Spleen (tissue), 11 donors: ENCODE measurements at regions not wholly inside any gene's neighbourhood (a gene's known extent, or its start where the extent isn't known, plus 50 kb on each side); places are given as distances from the start of the nearest gene placed in this dataset.
"Not testable (repeated sequence)": the region's sequence is repeated elsewhere in the genome, so short reads cannot be mapped to it uniquely, and the experiment has no call there.

Experiments used
- DNase-seq: peaks from one replicate; pipeline ENCODE4 v3.0.0-alpha.2; 2020
- H3K27ac ChIP-seq, 8 donors: fragments of 200-600 bp; sonication (generic) in 7 of 8; 1 replicate in 4 of 8; 2 replicates in 4 of 8; pipeline versions ENCODE4 v1.5.0 to v1.8.0; 2016 to 2021; ENCODE audit warnings: inconsistent platforms in 4 of 8, mild to moderate bottlenecking in 4 of 8, moderate library complexity in 1 of 8
- H3K27me3 ChIP-seq, 7 donors: fragments of 200-600 bp; sonication (generic) in 6 of 7; replicated peaks in 1 of 7; 1 replicate in 4 of 7; 2 replicates in 3 of 7; pipeline versions ENCODE4 v1.5.0 to v1.8.0; 2016 to 2021; ENCODE audit warnings: inconsistent platforms in 3 of 7, mild to moderate bottlenecking in 1 of 7
- H3K36me3 ChIP-seq, 6 donors: fragments of 200-600 bp; sonication (generic) in 5 of 6; 1 replicate in 4 of 6; 2 replicates in 2 of 6; pipeline versions ENCODE4 v1.5.0 to v1.8.0; 2016 to 2021; ENCODE audit warnings: inconsistent platforms in 2 of 6
- H3K4me1 ChIP-seq, 6 donors: fragments of 200-600 bp; sonication (generic) in 5 of 6; 1 replicate in 3 of 6; 2 replicates in 3 of 6; pipeline versions ENCODE4 v1.5.0 to v1.8.0; 2016 to 2021; ENCODE audit warnings: inconsistent platforms in 3 of 6
- H3K4me3 ChIP-seq, 8 donors: fragments of 200-600 bp; sonication (generic) in 7 of 8; 1 replicate in 4 of 8; 2 replicates in 4 of 8; pipeline versions ENCODE4 v1.5.0 to v1.8.0; 2016 to 2021; ENCODE audit warnings: inconsistent platforms in 4 of 8, mild to moderate bottlenecking in 4 of 8, moderate library complexity in 2 of 8
- H3K9me3 ChIP-seq, 8 donors: fragments of 200-600 bp; sonication (generic) in 7 of 8; 1 replicate in 4 of 8; 2 replicates in 4 of 8; pipeline versions ENCODE4 v1.5.0 to v1.8.0; 2016 to 2021; ENCODE audit warnings: inconsistent platforms in 4 of 8
- POLR2A ChIP-seq, 3 donors: fragments of 450-650 bp; IDR thresholded peaks; one replicate each; pipeline ENCODE4 v1.5.1; 2017; ENCODE audit warnings: antibody characterized with exemption in 3 of 3, mild to moderate bottlenecking in 1 of 3
- POLR2AphosphoS5 ChIP-seq, 3 donors: sonication (generic); formaldehyde crosslinking; IDR thresholded peaks; one replicate each; pipeline ENCODE4 v1.5.1; 2017; ENCODE audit warnings: antibody characterized with exemption in 3 of 3
- WGBS, 5 donors: extraction: QIAGEN DNeasy Blood & Tissue Kit in 3 of 5; methylation state at CpG; one replicate each; pipeline versions ENCODE4 v1.1.5 to v1.1.7; 2013 to 2018; 5-methylcytosine and 5-hydroxymethylcytosine counted together
- intact Hi-C: fragments of 100-400 bp; cut with DNase I; formaldehyde crosslinking; loops from one replicate; pipeline ENCODE4 v1.15.0; 2023; ENCODE audit warnings: low total_unique reads
- TF ChIP-seq, protein P1 (sequence below), 11 experiments: fragments of 200-600 bp in 7 of 11; fragments of 450-650 bp in 4 of 11; sonication (generic) in 4 of 11; IDR thresholded peaks in 8 of 11; conservative IDR thresholded peaks in 3 of 11; 1 replicate in 7 of 11; 2 replicates in 4 of 11; pipeline versions ENCODE4 v1.4.0 to v1.8.0; 2016 to 2021; ENCODE audit warnings: antibody characterized with exemption in 11 of 11, inconsistent platforms in 4 of 11, mild to moderate bottlenecking in 1 of 11
- donor health status: healthy with polysubstance abuse.
- donor health status: DM: no; HTN: no; CAD: no; lungs with moderate emphysema.
- donor health status: DM: no; HTN: no; CAD: no.
- donor health status: Bipolar disorder and iron deficiency.
- donor health status: healthy.
- donor health status: DM: no; HTN: no; CAD: no.
- donor health status: DM: yes; HTN: yes; CAD: no.

- TF ChIP-seq, protein P1, sequence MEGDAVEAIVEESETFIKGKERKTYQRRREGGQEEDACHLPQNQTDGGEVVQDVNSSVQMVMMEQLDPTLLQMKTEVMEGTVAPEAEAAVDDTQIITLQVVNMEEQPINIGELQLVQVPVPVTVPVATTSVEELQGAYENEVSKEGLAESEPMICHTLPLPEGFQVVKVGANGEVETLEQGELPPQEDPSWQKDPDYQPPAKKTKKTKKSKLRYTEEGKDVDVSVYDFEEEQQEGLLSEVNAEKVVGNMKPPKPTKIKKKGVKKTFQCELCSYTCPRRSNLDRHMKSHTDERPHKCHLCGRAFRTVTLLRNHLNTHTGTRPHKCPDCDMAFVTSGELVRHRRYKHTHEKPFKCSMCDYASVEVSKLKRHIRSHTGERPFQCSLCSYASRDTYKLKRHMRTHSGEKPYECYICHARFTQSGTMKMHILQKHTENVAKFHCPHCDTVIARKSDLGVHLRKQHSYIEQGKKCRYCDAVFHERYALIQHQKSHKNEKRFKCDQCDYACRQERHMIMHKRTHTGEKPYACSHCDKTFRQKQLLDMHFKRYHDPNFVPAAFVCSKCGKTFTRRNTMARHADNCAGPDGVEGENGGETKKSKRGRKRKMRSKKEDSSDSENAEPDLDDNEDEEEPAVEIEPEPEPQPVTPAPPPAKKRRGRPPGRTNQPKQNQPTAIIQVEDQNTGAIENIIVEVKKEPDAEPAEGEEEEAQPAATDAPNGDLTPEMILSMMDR (IDR thresholded peaks at IDR 0.05 in 8 of 11, conservative IDR thresholded peaks at IDR 0.05 in 3 of 11): no peak
- no peak for TF ChIP-seq POLR2AphosphoS5 (IDR thresholded peaks at IDR 0.05)
- TF ChIP-seq POLR2A (IDR thresholded peaks at IDR 0.05): no peak
- H3K36me3 ChIP-seq: no peaks in the 10 kb centered on the region
- no peak for DNase-seq
- H3K4me3 ChIP-seq: no peak overlapping the region
- no peaks in the 10 kb centered on the region for H3K27me3 ChIP-seq
- no peaks in the 10 kb centered on the region for H3K9me3 ChIP-seq
- WGBS, 5 donors: 22 to 33% (median 27%) methylated on average over 3 of the region's 3 CpGs
- H3K27ac ChIP-seq: no peak overlapping the region
- intact Hi-C loops: no loop called here
- no peaks in the 10 kb centered on the region for H3K4me1 ChIP-seq
Observed at GRCh38 chr7:83819911-83820310, 171.0 kb upstream of the SEMA3E start.

DNA sequence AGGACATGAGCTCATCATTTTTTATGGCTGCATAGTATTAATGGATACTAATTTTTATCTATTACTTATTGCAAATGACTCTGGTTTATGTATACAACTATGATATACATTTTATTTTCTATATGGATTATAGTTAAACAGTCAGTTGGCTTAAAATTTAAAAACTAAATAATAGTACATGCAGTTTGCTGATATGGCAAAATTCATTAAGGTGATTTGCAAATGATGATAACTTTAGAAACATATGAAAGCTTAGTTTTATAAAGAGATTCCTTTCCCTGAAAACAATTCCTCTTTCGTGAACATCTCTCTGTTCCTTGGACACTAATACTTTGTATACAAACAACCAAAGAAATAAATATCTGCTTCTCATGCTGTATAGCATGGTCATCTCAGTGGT lies 165.5 kb upstream of the SEMA3E start:
- no peaks in the 10 kb centered on the region for H3K4me1 ChIP-seq
- DNase-seq: no peak
- intact Hi-C loops: no loop called here
- H3K27me3 ChIP-seq: no peaks in the 10 kb centered on the region
- H3K9me3 ChIP-seq: peaks cover 0 to 16% (median 7%) of the 10 kb centered on the region in 8 donors
- H3K36me3 ChIP-seq: no peaks in the 10 kb centered on the region
- H3K27ac ChIP-seq: no peak overlapping the region
- TF ChIP-seq POLR2A (IDR thresholded peaks at IDR 0.05) (no peak), POLR2AphosphoS5 (IDR thresholded peaks at IDR 0.05) (no peak)
- TF ChIP-seq, protein P1 (IDR thresholded peaks at IDR 0.05 in 8 of 11, conservative IDR thresholded peaks at IDR 0.05 in 3 of 11): no peak
- 69 to 92% (median 87%) methylated on average over 1 of the region's 1 CpG for WGBS, 5 donors
- H3K4me3 ChIP-seq: no peak overlapping the region

GRCh38 chr7:83812563-83812962 lies 163.6 kb upstream of the SEMA3E start:
- H3K27ac ChIP-seq, DNase-seq, H3K4me1 ChIP-seq, intact Hi-C loops, H3K36me3 ChIP-seq, H3K27me3 ChIP-seq, H3K4me3 ChIP-seq: not testable (repeated sequence)
- 65 to 85% (median 78%) methylated on average over 2 of the region's 2 CpGs for WGBS, 5 donors
- H3K9me3 ChIP-seq: peaks cover 0 to 16% (median 7%) of the 10 kb centered on the region in 8 donors

GRCh38 chr7:83808982-83809381 lies 160.0 kb upstream of the SEMA3E start:
- H3K36me3 ChIP-seq: no peaks in the 10 kb centered on the region
- no peak for DNase-seq
- TF ChIP-seq POLR2AphosphoS5 (IDR thresholded peaks at IDR 0.05) (no peak), POLR2A (IDR thresholded peaks at IDR 0.05) (no peak)
- TF ChIP-seq, protein P1 (IDR thresholded peaks at IDR 0.05 in 8 of 11, conservative IDR thresholded peaks at IDR 0.05 in 3 of 11): no peak
- H3K9me3 ChIP-seq: peaks cover 0 to 16% (median 6%) of the 10 kb centered on the region in 8 donors
- WGBS, 5 donors: 75 to 87% (median 79%) methylated on average over 2 of the region's 2 CpGs
- H3K4me3 ChIP-seq: no peak overlapping the region
- no peaks in the 10 kb centered on the region for H3K27me3 ChIP-seq
- intact Hi-C loops: no loop called here
- H3K4me1 ChIP-seq: no peaks in the 10 kb centered on the region
- no peak overlapping the region for H3K27ac ChIP-seq

DNA sequence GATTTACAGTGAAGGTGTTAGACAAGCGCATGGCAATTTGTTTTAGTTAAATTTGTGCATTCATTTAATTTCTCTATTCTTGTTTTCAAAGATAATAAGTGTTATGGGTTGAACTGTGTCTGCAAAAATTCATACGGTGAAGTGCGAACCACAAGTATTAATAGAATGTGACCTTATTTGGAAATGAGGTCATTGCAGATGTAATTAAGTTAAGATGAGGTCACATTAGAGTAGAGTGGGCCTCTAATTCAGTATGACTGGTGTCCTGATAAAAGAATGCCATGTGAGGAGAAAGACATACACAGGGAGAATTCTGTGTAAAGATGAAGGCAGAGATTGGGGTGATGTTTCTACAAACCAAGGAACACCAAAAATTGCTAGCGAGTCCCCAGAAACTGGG lies 158.8 kb upstream of the SEMA3E start:
- intact Hi-C loops: no loop called here
- 65 to 79% (median 66%) methylated on average over 4 of the region's 4 CpGs for WGBS, 5 donors

More for the DNA sequence above, 158.8 kb upstream of the SEMA3E start:
- peaks cover 0 to 17% (median 5%) of the 10 kb centered on the region in 8 donors for H3K9me3 ChIP-seq
- TF ChIP-seq, protein P1 (IDR thresholded peaks at IDR 0.05 in 8 of 11, conservative IDR thresholded peaks at IDR 0.05 in 3 of 11): no peak
- no peak for TF ChIP-seq POLR2AphosphoS5 (IDR thresholded peaks at IDR 0.05)
- TF ChIP-seq POLR2A (IDR thresholded peaks at IDR 0.05): no peak
- H3K27me3 ChIP-seq: no peaks in the 10 kb centered on the region
- no peak overlapping the region for H3K4me3 ChIP-seq
- no peak overlapping the region for H3K27ac ChIP-seq
- no peaks in the 10 kb centered on the region for H3K4me1 ChIP-seq
- H3K36me3 ChIP-seq: no peaks in the 10 kb centered on the region
- no peak for DNase-seq
